Liver (tissue), 1 donor: ENCODE measurements at regions not wholly inside any gene's neighbourhood (a gene's known extent, or its start where the extent isn't known, plus 50 kb on each side); places are given as distances from the start of the nearest gene placed in this dataset.

Source experiments
- ATF3 ChIP-seq: IDR thresholded peaks from 2 replicates; pipeline ENCODE4 v1.6.1; 2016; ENCODE audit warnings: antibody characterized with exemption
- HNF4G ChIP-seq: IDR thresholded peaks from 2 replicates; pipeline ENCODE4 v1.6.1; 2016; ENCODE audit warnings: antibody characterized with exemption
- TAF1 ChIP-seq: conservative IDR thresholded peaks from 2 replicates; pipeline ENCODE4 v1.6.1; 2016; ENCODE audit warnings: antibody characterized with exemption, mild to moderate bottlenecking
- donor health status: healthy.

GRCh38 chr12:68536885-68537485 is 73.7 kb upstream of the RAP1B start:
- no peak for TF ChIP-seq ATF3
- TF ChIP-seq TAF1: no peak
- TF ChIP-seq HNF4G: no peak
